Vagina (tissue), 2 donors: ENCODE measurements at regions not wholly inside any gene's neighbourhood (a gene's known extent, or its start where the extent isn't known, plus 50 kb on each side); places are given as distances from the start of the nearest gene placed in this dataset.

Experiments used
- CTCF ChIP-seq, 3 experiments: fragments of 450-650 bp in 2 of 3; fragments of 200-600 bp in 1 of 3; sonication (generic) in 1 of 3; IDR thresholded peaks; one replicate each; pipeline ENCODE4 v1.5.1; 2017 to 2019; ENCODE audit warnings: antibody characterized with exemption in 3 of 3, mild to moderate bottlenecking in 2 of 3, moderate library complexity in 2 of 3
- POLR2AphosphoS5 ChIP-seq, 2 donors: sonication (generic); formaldehyde crosslinking; IDR thresholded peaks; one replicate each; pipeline ENCODE4 v1.9.0; 2017; ENCODE audit warnings: antibody characterized with exemption in 2 of 2, mild to moderate bottlenecking in 2 of 2, low read depth in 1 of 2; ENCODE audit not compliant: insufficient read depth in 1 of 2

GRCh38 chr9:24731754-24732153 is 186.1 kb upstream of the IZUMO3 start:
- TF ChIP-seq POLR2AphosphoS5 (IDR thresholded peaks at IDR 0.05; ENCODE audit: insufficient read depth in 1 of 2, low read depth in 1 of 2) (no peak), CTCF (IDR thresholded peaks at IDR 0.05) (no peak)
